ENCODE measurements at regions not wholly inside any gene's neighbourhood (a gene's known extent, or its start where the extent isn't known, plus 50 kb on each side); places are given as distances from the start of the nearest gene placed in this dataset.
A peak's percentile ranks its signal among the peaks of the same experiment; 100 is the strongest.
"Not testable (repeated sequence)": the region's sequence is repeated elsewhere in the genome, so short reads cannot be mapped to it uniquely, and the experiment has no call there.

DNA sequence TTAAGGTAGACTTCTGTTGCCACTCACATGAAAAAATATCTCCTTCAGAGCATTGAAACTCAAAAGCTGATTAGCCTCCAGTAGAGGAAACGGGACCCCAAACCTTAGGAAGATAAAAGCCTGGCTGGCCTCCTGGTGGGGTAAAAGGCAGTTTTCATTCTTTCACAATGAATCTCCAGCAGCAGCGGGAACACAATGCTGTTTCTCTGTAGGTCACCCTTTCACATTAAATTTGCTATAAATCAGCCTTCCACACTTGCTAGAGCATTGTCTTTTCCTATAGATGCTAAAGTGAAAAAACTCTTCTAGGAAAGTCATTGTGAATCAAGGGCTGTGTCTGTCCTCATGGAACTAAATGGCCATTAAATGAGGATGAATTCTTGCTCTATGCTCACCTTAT, 207.3 kb upstream of the MAGEB2 start:
- DNase-seq = no peak

GRCh38 chrX:30010471-30010870, 204.9 kb upstream of the MAGEB2 start:
- DNase-seq = no peak

GRCh38 chrX:30015440-30015839, 199.9 kb upstream of the MAGEB2 start:
- no peak for DNase-seq

DNA sequence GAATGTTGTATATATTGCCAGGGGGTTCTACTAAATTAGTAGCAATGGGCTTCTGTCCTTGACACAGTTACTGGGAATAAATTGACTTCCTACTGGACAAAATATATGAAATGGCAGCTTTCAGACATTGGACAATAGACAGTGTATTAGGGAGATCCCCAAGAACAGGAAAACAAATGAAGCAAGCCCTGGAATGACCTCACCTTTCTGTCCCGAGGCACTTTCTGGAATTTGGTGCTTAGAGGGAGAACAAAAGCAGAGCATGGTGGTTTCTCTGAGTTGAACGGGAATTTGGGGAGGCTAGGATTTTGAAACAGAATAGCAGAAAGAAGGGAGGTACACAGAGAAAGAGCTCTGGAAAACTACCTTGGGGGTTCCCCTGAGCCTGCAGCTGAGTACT, 187.7 kb upstream of the MAGEB2 start:
- DNase-seq = no peak

GRCh38 chrX:30036406-30036805, 179.0 kb upstream of the MAGEB2 start:
- DNase-seq = not testable (repeated sequence)

DNA sequence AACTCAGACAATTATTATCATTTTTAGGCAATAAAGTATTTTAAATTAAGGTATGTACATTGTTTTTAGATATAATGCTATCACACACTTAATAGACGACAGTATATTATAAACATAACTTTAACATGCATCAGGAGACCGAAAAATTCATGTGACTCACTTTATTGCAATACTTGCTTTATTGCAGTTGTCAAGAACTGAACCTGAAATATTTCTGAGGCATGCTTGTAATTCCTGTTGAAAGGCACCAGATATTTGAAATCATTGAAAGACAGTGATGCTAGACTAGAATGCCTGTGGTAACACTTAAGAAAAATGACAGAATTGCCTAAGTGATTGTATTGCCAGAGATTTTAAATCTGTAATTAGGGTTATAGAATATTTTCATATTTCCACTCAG, 175.6 kb upstream of the MAGEB2 start:
- no peak for DNase-seq

GRCh38 chrX:30060718-30061117, 154.6 kb upstream of the MAGEB2 start:
- DNase-seq = no peak

- no peak for DNase-seq
These were observed 150.1 kb upstream of the MAGEB2 start for GRCh38 chrX:30065226-30065625.

- no peak for DNase-seq
These were observed 147.7 kb upstream of the MAGEB2 start for GRCh38 chrX:30067677-30068076.

DNA sequence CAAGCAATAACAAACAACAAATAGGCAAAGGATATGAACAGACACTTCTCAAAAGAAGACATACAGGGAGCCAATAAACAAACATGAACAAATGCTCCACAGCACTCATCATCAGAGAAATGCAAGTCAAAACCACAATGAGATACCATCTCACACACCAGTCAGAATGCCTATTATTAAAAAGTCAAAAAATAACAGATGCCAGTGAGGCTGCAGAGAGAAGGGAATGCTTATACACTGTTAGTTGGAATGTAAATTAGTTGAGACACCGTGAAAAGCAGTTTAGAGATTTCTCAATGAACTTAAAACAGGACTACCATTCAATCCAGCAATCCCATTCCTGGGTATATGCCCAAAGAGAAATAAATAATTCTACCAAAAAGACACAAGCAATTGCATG, 129.8 kb upstream of the MAGEB2 start:
- no peak for DNase-seq

GRCh38 chrX:30111431-30111830, 103.9 kb upstream of the MAGEB2 start:
- no peak for DNase-seq

DNA sequence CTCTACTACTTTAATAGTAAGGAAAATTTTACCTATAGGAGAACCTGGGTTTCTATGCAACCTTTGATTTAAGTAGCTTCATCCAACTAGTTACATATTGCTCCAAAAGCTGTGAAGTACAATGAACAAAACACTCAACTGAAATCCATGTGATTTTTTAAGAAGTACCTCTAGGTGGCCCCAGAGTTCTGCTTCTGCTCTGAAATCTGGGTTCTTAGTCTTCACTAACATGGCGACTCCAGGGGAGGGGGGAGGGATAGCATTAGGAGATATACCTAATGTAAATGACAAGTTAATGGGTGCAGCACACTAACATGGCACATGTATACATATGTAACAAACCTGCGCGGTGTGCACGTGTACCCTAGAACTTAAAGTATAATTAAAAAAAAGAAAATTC, 73.4 kb upstream of the MAGEB2 start:
- peak; percentile 8 for DNase-seq

DNA sequence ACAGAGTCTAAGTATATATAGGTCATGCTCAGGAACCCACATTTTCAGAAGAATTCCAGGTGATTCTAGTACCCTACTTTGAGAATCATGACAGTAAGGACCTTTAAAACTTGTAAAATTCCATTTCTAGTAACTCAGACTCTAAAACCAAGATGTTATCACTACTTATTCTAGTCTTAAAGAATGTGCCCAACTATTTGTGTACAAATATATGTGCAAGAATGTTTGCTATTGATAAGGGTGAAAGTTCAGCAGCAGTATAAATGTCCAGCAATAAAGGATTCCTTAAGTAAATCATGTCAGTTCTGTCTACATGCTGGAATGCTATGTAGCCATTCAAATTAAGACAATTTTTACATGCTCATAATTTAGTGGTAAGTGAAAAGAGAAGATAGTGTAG, 71.1 kb upstream of the MAGEB2 start:
- no peak for DNase-seq

- no peak for DNase-seq
These were observed 70.2 kb upstream of the MAGEB2 start for GRCh38 chrX:30144971-30145731.

DNA sequence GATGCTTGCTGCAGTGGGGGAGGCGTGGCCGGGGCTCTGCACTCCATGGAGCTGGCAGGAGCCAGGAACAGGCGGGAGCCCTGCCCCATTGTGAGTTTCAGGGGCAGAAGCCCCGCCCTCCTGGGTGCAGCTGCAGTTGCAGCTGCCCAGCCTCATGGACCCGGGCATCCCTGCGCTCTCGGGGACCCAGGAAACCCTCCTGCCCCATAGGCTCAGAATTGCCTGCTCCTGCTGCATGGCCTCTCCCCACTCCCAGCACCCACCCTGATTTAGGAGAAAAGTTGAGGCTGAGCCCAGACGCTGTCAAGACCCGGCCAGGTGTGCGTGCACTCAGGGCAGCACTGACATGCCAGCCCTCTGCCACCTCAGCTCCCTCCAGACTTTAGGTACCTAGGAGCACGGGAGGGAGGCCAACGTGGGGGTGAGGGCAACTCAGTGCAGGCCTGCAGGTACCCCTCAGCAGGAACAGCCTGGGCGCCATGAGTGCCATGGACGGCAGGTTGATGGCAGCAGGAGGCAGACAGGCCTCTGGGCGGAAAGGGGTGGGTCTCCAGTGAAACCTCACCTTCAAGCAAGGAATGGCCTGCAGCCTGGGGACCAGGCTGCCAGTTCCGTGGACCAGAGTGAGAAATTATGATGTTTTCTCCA, 67.2 kb upstream of the MAGEB2 start:
- DNase-seq = no peak

- not testable (repeated sequence) for DNase-seq
These were observed 66.2 kb upstream of the MAGEB2 start for GRCh38 chrX:30149206-30149605.

- no peak for DNase-seq
These were observed 65.0 kb upstream of the MAGEB2 start for GRCh38 chrX:30150196-30150895.

- no peak for DNase-seq
These were observed 63.4 kb upstream of the MAGEB2 start for GRCh38 chrX:30151964-30152363.

DNA sequence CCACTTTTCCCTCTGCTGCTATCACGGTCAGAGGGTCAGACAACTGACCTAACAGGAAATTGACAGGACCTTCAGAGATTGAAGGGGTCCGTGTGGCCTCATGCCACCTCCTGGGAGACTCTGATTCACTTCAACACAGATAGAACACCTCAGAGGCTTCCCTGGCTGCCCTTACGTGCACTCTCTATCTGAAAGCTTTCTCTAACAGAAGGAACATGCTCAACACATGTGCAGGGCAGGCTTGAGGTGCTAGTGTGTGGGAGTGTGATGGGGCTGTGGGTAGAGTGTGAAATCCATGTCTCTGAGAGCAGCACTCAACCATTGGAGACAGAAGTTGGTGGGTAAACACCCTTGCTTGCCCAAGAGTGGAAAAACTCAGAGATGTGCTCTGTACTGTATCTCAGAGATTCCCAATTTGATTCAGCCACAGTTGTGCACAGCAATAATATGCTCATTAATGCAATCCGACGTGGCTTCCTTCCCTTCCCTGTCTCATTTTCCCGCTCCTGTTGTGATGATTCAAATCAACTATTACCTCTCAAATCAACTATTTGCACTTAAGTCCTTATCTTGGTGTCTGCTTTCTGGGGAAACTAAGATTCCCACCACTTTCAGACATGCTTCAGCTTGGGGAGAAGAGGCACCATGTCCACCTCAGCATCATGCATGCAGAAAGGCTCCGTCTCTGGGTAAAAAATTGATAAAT, 62.0 kb upstream of the MAGEB2 start:
- DNase-seq = no peak

DNA sequence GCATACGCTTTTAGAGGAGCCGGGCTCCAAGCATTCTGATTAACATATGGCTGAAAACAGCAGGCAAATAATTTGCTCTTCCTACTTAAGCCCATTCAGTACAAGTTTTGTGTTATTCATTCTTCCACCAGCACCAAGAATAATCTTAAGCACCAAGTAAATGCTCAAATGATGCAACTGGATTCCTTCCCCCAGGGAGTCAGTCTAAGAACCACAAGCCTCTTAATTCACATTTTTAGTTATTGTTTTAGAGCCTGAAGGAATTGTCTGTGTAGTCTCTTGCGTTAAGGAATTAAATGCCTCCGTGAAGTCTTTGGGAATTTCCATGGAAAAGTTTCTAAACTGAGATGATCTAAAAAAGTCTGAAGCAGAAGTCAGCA, 61.5 kb upstream of the MAGEB2 start:
- peak; percentile 1 for DNase-seq

- no peak for DNase-seq
These were observed 59.4 kb upstream of the MAGEB2 start for GRCh38 chrX:30156009-30156408.

DNA sequence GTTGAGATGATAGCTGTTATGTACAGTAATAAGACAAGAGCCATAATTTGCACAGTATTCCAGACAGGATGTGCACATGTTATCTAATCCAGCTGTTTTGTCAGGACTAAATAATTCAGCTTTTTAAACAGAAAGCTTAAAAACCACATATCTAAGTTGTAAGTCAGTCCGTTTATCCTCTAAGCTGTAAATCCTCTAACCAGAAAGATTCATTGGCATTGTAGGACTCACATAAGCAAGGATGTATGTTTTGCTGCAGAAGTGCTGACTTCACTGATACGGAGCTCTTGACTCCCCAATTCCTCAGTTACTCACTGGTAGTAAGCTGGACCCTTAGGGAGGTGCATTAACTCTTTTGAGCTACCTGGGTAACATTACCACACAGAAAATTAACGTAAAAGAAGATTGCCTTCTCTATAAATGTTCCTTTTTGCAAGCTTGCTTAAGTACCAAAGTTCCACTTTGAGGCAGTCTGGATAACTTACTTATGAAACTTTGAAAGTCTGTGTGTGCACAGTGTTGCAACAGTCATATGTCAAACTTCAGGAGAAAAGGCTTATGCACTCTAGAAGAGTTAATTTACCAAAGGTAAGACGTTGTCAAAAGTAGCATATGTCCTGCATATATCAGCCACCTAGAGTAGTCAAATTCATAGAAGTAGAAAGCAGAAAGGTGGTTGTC, 58.3 kb upstream of the MAGEB2 start:
- DNase-seq = no peak

DNA sequence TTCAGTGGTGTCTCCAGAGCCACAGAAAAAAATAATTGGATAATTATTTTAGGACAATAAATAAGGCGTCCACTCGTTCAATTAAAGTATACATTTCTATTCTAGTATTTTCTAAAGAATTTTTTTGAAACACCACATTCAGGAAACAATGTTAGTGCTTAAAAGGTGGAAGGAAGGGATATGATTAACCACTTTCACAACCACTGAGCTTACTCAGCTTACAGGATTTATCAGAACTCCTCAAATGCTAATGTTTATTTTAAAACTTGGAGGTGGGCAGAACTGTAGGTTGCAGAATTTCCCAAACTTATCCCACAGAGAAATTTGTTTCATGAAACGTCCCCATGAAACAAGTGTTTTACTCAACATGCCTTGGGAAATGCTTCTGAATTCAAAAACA, 54.3 kb upstream of the MAGEB2 start:
- DNase-seq = no peak

Data from amniotic stem cell (primary cell).